ENCODE measurements at regions not wholly inside any gene's neighbourhood (a gene's known extent, or its start where the extent isn't known, plus 50 kb on each side); places are given as distances from the start of the nearest gene placed in this dataset.

GRCh38 chr7:46386428-46387399 is 465.6 kb upstream of the IGFBP3 start:
- POLR2A ChIA-PET, result no interaction called here
- H3K4me3 ChIP-seq (ENCODE audit: low read depth, low read length), result no peak overlapping the region
- no peaks in the 10 kb centered on the region for H3K36me3 ChIP-seq (ENCODE audit: control insufficient read depth, insufficient read depth, low read length)
- CTCF ChIA-PET, result interaction anchor here (0.7 to 1.4 kb wide), 2 partner anchors 466 to 1030 kb away, joined by 3 to 5 read pairs; partner anchors contain the start of gene IGFBP3
- H3K27me3 ChIP-seq (ENCODE audit: control insufficient read depth, insufficient read depth, low read length), result no peaks in the 10 kb centered on the region
- TF ChIP-seq CTCF (IDR thresholded peaks at IDR 0.05; ENCODE audit: insufficient read depth, low read depth, low read length), result no peak
- no peak for DNase-seq (ENCODE audit: low read depth)

GRCh38 chr7:46385662-46386309 is 464.7 kb upstream of the IGFBP3 start:
- H3K36me3 ChIP-seq (ENCODE audit: control insufficient read depth, insufficient read depth, low read length), result no peaks in the 10 kb centered on the region
- ChIA-PET POLR2A (no interaction called here), CTCF (no interaction called here)
- DNase-seq (ENCODE audit: low read depth), result peak; percentile 96
- TF ChIP-seq CTCF (IDR thresholded peaks at IDR 0.05; ENCODE audit: insufficient read depth, low read depth, low read length), result no peak
- H3K27me3 ChIP-seq (ENCODE audit: control insufficient read depth, insufficient read depth, low read length), result no peaks in the 10 kb centered on the region
- H3K4me3 ChIP-seq (ENCODE audit: low read depth, low read length), result no peak overlapping the region

- TF ChIP-seq CTCF (IDR thresholded peaks at IDR 0.05; ENCODE audit: insufficient read depth, low read depth, low read length), result no peak
- ChIA-PET POLR2A (no interaction called here), CTCF (interaction anchor here (0.6 kb wide), 2 partner anchors 15 to 133 kb away, joined by 3 to 5 read pairs; no protein-coding TSS in a partner anchor)
- no peak for DNase-seq (ENCODE audit: low read depth)
- H3K27me3 ChIP-seq (ENCODE audit: control insufficient read depth, insufficient read depth, low read length), result no peaks in the 10 kb centered on the region
- no peak overlapping the region for H3K4me3 ChIP-seq (ENCODE audit: low read depth, low read length)
- H3K36me3 ChIP-seq (ENCODE audit: control insufficient read depth, insufficient read depth, low read length), result 0 out of 2 replicates have a peak, but pooled peaks cover 1% of the 10 kb centered on the region
Observed at GRCh38 chr7:46383605-46384004, 462.5 kb upstream of the IGFBP3 start.

GRCh38 chr7:46369933-46370654 is 449.0 kb upstream of the IGFBP3 start:
- ChIA-PET CTCF (interaction anchor here (2.3 kb wide), 1 partner anchor 448 kb away, joined by 10 read pairs; no protein-coding TSS in a partner anchor), POLR2A (no interaction called here)
- Histone ChIP-seq H3K4me3 (ENCODE audit: low read depth, low read length) (no peak overlapping the region), H3K27me3 (ENCODE audit: control insufficient read depth, insufficient read depth, low read length) (no peaks in the 10 kb centered on the region), H3K36me3 (ENCODE audit: control insufficient read depth, insufficient read depth, low read length) (no peaks in the 10 kb centered on the region)
- TF ChIP-seq CTCF (IDR thresholded peaks at IDR 0.05; ENCODE audit: insufficient read depth, low read depth, low read length), result 0 out of 2 replicates have a peak, but pooled peaks have one; percentile 2
- peak; percentile 67 for DNase-seq (ENCODE audit: low read depth)
